Naive thymus-derived CD8-positive, alpha-beta T cell (primary cell): ENCODE measurements at regions not wholly inside any gene's neighbourhood (a gene's known extent, or its start where the extent isn't known, plus 50 kb on each side); places are given as distances from the start of the nearest gene placed in this dataset.
"Not testable (repeated sequence)": the region's sequence is repeated elsewhere in the genome, so short reads cannot be mapped to it uniquely, and the experiment has no call there.

Experiments
- ATAC-seq, 2 donors: fragments of 150-1000 bp; cut with Tn5 transposase in 1 of 2; sonication (Bioruptor Pico), chemical (Tn5 transposase) in 1 of 2; 1 replicate in 1 of 2; 2 replicates in 1 of 2; pipeline ENCODE4 v1.10.0; 2021; ENCODE audit warnings: mild to moderate bottlenecking in 2 of 2, moderate library complexity in 2 of 2
- POLR2A ChIA-PET: fragments of 350-600 bp; sonication (Branson Sonifier 250); formaldehyde crosslinking; loops from one replicate; lab custom pipeline; 2021; ENCODE audit warnings: antibody characterized with exemption; lab: Charles Lee
- DNase-seq, 10 donors: peaks; one replicate each; pipeline versions ENCODE4 v3.0.0 to v3.0.0-alpha.2; 2020 to 2022
- H3K27ac Mint-ChIP-seq, 10 donors: one replicate each; pipeline ENCODE4 v1.8.0; 2020 to 2022; ENCODE audit warnings: mild to moderate bottlenecking in 10 of 10, mixed read lengths in 10 of 10, moderate library complexity in 4 of 10, inconsistent platforms in 1 of 10
- H3K27me3 Mint-ChIP-seq, 5 donors: one replicate each; pipeline ENCODE4 v1.8.0; 2021 to 2022; ENCODE audit warnings: mixed read lengths in 5 of 5
- H3K36me3 Mint-ChIP-seq, 3 donors: one replicate each; pipeline ENCODE4 v1.8.0; 2020 to 2022; ENCODE audit warnings: mixed read lengths in 3 of 3, mild to moderate bottlenecking in 2 of 3, inconsistent platforms in 1 of 3
- H3K4me1 Mint-ChIP-seq, 4 donors: one replicate each; pipeline ENCODE4 v1.8.0; 2021 to 2022; ENCODE audit warnings: mixed read lengths in 4 of 4
- H3K4me3 Mint-ChIP-seq, 10 donors: one replicate each; pipeline ENCODE4 v1.8.0; 2020 to 2022; ENCODE audit warnings: mild to moderate bottlenecking in 10 of 10, mixed read lengths in 10 of 10, moderate library complexity in 6 of 10, inconsistent platforms in 1 of 10
- H3K9me3 Mint-ChIP-seq, 9 donors: one replicate each; pipeline ENCODE4 v1.8.0; 2020 to 2022; ENCODE audit warnings: mixed read lengths in 9 of 9, mild to moderate bottlenecking in 3 of 9, inconsistent platforms in 1 of 9, moderate library complexity in 1 of 9

DNA sequence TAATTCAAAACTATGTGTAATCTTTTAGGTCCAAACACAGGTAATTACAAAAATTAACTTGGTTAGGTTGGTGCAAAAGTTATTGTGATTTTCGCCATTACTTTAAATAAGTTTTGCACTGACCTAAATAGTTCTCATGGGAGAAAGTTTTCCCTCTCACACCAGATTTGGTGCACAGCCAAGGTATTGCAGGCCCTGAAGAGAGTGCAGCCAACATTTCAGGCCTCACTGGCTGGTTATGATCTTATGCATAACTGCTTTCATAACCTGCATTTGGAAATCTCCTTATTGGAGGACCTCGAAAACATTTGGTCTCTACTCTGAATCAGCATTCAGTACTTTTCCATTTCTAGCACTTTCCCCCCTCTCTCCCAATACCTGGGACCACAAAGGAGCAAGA is 993.1 kb upstream of the MANEA start:
- no peak for ATAC-seq
- Mint-ChIP-seq H3K27ac (no peak overlapping the region), H3K36me3 (no peaks in the 10 kb centered on the region), H3K27me3 (no peaks in the 10 kb centered on the region), H3K4me1 (no peaks in the 10 kb centered on the region), H3K9me3 (peaks cover 0 to 6% (median 0%) of the 10 kb centered on the region in 9 donors), H3K4me3 (no peak overlapping the region)
- POLR2A ChIA-PET = no interaction called here
- no peak for DNase-seq

DNA sequence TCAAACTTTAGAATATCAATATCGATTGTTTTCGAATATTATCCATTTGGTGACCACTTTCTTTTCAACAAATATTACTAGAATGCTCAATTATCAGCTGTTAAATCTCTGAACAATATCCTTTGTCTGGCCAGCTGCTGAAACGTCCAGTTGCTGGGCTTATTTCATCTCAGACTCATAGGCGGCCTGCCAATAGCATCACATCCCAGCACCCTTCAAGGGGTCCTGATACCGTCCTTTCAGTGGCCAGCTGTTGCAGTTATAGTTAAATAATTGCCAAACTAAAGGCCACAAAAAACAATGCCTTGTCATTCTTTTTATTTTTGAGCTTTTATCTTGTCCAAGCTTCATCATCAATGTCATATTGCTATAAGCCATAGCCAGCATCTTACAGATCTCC is 1006.8 kb upstream of the MANEA start:
- ATAC-seq = no peak
- Mint-ChIP-seq H3K4me3 (no peak overlapping the region), H3K4me1 (no peaks in the 10 kb centered on the region), H3K36me3 (no peaks in the 10 kb centered on the region), H3K27ac (no peak overlapping the region), H3K27me3 (no peaks in the 10 kb centered on the region), H3K9me3 (peaks cover 0 to 24% (median 4%) of the 10 kb centered on the region in 9 donors)
- POLR2A ChIA-PET = no interaction called here
- no peak for DNase-seq

DNA sequence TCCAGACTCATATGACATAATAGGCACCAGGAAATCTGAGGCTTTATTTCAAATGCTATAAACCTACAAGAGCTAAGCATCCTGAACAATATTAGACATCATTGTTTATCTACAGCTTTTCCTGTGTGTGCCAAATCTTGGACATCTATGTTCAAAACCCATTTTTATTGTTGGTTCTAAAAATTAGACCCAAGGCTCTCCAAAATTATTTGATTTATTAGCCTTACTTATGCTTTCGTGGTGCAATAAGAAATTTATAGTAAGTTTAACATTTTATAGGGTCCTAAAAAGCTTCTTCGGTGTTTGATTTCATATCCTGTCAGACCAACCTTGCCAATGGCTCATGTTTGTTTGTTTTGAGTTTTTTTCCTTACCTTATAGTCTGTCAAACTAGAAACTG is 1014.5 kb upstream of the MANEA start:
- no peak overlapping the region for H3K27ac Mint-ChIP-seq
- no peak overlapping the region for H3K4me3 Mint-ChIP-seq
- no peak for ATAC-seq
- DNase-seq = no peak
- no peaks in the 10 kb centered on the region for H3K27me3 Mint-ChIP-seq
- no peaks in the 10 kb centered on the region for H3K36me3 Mint-ChIP-seq
- no peaks in the 10 kb centered on the region for H3K4me1 Mint-ChIP-seq
- H3K9me3 Mint-ChIP-seq = peaks cover 4 to 39% (median 7%) of the 10 kb centered on the region in 9 donors
- POLR2A ChIA-PET = no interaction called here

DNA sequence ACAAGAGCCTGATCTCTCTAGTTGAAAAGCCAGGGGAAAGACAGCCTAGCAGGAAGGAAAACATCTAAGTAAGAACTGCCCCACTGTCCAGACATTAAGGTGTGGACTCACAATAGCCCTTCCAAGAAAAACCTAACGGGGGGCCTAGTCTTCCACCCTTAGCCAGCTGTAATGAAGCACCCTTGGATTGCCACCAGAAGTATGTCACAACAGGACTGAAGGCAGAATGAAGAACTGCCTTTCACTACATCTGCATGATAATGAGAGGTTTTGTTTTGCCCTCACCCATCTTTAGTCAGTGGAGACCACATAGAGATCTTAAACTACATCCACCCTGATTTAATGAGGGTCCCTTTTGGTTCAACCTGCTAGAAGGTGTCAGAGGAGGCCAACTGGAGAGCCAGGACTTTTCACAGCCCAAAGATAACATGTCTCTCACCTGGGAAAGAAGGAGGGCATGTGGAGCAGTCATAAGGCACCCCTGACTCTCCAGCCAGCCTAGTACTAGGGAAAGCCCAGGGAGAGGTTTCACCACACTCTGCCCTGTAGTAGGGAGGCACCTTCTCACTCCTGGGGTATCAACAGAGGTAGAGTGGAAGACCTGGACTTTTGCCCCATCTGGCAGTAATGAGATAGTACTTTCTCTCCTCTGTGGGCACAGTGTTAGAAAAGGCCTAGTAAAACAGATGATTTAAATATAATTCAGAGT is 1017.4 kb upstream of the MANEA start:
- H3K27me3 Mint-ChIP-seq = peaks cover 0 to 6% (median 0%) of the 10 kb centered on the region in 5 donors
- no peak overlapping the region for H3K27ac Mint-ChIP-seq
- H3K9me3 Mint-ChIP-seq = peaks cover 4 to 47% (median 10%) of the 10 kb centered on the region in 9 donors
- H3K4me1 Mint-ChIP-seq = no peaks in the 10 kb centered on the region
- H3K36me3 Mint-ChIP-seq = no peaks in the 10 kb centered on the region
- no peak overlapping the region for H3K4me3 Mint-ChIP-seq
- DNase-seq (no peak), ATAC-seq (no peak)
- POLR2A ChIA-PET = no interaction called here

DNA sequence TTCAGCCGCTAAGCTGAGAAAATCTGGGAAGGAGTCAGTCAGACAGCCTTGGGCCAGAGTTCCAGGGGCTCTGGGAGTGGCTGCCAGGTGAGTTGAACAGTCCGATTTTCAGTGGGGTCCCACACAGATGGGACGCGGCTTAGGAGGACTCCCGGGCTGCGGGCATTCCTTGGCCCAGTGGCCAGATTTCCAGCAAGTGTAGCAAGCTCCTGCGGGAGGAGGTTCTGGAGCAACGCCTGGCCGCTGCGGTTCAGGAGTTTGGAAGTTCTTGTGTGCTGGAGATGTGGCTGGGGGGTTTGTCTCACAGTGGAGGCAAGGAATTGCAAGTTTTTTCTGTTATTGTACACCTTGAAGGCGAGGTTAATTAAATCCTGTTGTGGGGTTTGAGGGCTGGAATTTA is 1020.1 kb upstream of the MANEA start:
- POLR2A ChIA-PET, DNase-seq, H3K36me3 Mint-ChIP-seq, H3K27me3 Mint-ChIP-seq, ATAC-seq, H3K4me1 Mint-ChIP-seq, H3K27ac Mint-ChIP-seq, H3K4me3 Mint-ChIP-seq: not testable (repeated sequence)
- H3K9me3 Mint-ChIP-seq = peaks cover 4 to 40% (median 10%) of the 10 kb centered on the region in 9 donors

DNA sequence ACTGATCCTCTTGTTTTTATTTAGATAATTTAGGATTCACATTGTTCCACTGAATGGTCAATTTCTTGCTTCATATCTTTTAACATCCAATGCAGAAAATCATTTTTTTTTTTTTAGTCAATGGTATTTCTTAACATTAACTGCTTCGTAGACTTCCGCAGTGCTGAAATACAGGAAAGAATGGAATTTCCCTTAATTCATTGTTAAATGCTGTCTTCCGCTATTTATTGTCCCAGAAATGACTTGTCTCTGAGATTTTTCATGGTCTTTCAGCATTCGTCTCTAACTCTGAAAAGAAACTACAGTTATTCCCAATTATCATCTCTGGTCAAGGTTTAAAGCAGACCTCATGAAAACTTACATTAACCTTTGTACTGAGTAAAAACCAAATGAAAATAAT is 1029.1 kb upstream of the MANEA start:
- ATAC-seq (no peak), DNase-seq (no peak)
- H3K27me3 Mint-ChIP-seq = no peaks in the 10 kb centered on the region
- no peak overlapping the region for H3K27ac Mint-ChIP-seq
- POLR2A ChIA-PET = no interaction called here
- no peaks in the 10 kb centered on the region for H3K36me3 Mint-ChIP-seq
- no peak overlapping the region for H3K4me3 Mint-ChIP-seq
- H3K4me1 Mint-ChIP-seq = no peaks in the 10 kb centered on the region
- peaks cover 0 to 2% (median 0%) of the 10 kb centered on the region in 9 donors for H3K9me3 Mint-ChIP-seq

DNA sequence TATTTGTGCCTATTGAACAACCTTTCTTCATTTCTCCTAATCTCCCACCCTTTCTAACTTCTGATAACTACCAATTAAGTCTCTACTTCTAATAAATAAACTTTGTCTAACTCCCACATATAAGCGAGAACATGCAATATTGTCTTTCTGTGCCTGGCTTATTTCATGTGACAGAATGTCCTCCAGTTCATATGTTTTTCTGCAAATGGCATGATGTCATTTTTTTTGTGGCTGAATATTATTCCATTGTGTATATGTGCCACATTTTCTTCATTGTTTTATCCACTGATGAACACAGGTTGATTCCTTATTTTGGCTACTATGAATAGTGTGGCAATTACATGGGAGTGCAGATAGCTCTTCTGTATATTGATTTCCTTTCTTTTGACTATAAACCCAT is 1041.5 kb upstream of the MANEA start:
- H3K9me3 Mint-ChIP-seq = peaks cover 6 to 25% (median 9%) of the 10 kb centered on the region in 9 donors
- H3K27me3 Mint-ChIP-seq = peaks cover 0 to 4% (median 0%) of the 10 kb centered on the region in 5 donors
- peaks cover 0 to 6% (median 0%) of the 10 kb centered on the region in 3 donors for H3K36me3 Mint-ChIP-seq
- DNase-seq (no peak), ATAC-seq (no peak)
- no peak overlapping the region for H3K27ac Mint-ChIP-seq
- POLR2A ChIA-PET = no interaction called here
- H3K4me3 Mint-ChIP-seq = no peak overlapping the region
- no peaks in the 10 kb centered on the region for H3K4me1 Mint-ChIP-seq

DNA sequence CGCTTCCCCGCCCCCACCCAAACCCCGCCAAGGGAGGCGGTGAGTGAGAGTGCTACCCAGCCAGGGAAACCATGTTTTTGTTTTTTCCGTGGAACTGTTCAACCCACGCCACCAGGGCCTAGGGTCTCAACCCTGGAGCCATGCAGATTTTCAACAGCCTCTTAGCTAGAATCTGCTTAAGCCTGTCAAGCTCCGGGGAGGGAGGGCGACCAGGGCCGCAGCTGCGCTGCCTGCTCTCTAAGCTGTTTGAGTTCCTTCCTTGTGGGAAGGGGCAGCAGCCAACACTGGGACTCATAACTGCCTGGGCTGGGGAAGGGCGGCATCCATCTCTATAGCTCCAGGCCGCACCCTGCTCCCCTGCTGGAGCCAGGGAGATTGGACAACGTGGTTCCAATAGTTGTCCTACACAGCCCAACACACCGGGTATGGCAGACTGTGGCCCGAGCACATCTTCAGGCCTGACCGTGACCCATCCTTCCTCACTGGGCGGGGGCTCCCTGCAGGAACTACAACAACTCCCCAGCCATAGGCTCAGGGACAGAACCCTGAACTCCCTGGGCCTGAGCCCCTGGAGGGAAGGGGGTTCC is 1065.7 kb upstream of the MANEA start:
- POLR2A ChIA-PET = no interaction called here
- peaks cover 0 to 7% (median 0%) of the 10 kb centered on the region in 9 donors for H3K9me3 Mint-ChIP-seq
- H3K4me3 Mint-ChIP-seq = no peak overlapping the region
- H3K27ac Mint-ChIP-seq = no peak overlapping the region
- no peaks in the 10 kb centered on the region for H3K36me3 Mint-ChIP-seq
- H3K4me1 Mint-ChIP-seq = no peaks in the 10 kb centered on the region
- DNase-seq = no peak
- ATAC-seq = no peak
- H3K27me3 Mint-ChIP-seq = no peaks in the 10 kb centered on the region

DNA sequence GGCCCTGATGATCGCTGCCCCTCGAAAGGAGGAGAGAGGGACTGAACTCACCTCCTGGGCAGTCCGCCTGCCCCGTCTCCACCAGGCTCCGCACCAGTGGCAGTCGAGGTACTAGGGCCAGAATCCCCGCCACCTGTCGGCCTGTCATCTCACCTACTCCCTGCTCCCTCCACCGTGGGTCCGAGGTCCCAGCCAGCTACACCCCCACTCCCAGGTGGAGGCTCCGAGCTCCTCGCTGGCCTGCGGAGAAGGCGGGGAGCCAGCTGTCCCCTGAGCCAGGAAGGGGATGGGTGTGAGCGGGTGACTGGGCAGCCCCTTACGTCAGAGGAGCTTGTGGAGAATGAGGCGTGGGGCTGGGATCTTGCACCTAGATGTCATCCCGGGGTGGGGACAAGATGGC is 1066.5 kb upstream of the MANEA start:
- no peak for ATAC-seq
- DNase-seq = no peak
- Mint-ChIP-seq H3K4me1 (no peaks in the 10 kb centered on the region), H3K36me3 (no peaks in the 10 kb centered on the region), H3K9me3 (peaks cover 0 to 7% (median 0%) of the 10 kb centered on the region in 9 donors), H3K4me3 (no peak overlapping the region), H3K27ac (no peak overlapping the region), H3K27me3 (no peaks in the 10 kb centered on the region)
- POLR2A ChIA-PET = no interaction called here

DNA sequence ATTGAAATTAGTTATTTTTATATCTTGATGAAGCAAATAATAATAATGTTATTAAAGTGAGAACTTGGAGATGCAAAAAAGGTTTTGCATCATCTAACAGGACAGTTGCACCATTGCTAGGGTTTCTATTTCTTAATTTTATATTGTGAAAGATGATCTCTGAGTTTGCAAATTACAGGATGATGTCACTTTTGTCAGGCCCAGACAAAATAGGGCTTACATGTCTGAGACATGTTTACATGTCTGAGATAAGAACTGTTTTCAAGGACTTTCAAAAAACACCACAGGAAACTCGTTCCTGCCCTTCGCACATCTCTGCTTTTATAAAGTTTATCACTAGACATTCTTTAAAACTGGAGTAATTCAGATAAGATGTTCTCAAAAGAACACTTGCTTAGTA is 1075.8 kb upstream of the MANEA start:
- POLR2A ChIA-PET = no interaction called here
- H3K36me3 Mint-ChIP-seq = no peaks in the 10 kb centered on the region
- H3K4me3 Mint-ChIP-seq = no peak overlapping the region
- no peaks in the 10 kb centered on the region for H3K27me3 Mint-ChIP-seq
- no peak for DNase-seq
- no peak overlapping the region for H3K27ac Mint-ChIP-seq
- H3K9me3 Mint-ChIP-seq = peaks cover 0 to 4% (median 0%) of the 10 kb centered on the region in 9 donors
- ATAC-seq = no peak
- H3K4me1 Mint-ChIP-seq = no peaks in the 10 kb centered on the region

DNA sequence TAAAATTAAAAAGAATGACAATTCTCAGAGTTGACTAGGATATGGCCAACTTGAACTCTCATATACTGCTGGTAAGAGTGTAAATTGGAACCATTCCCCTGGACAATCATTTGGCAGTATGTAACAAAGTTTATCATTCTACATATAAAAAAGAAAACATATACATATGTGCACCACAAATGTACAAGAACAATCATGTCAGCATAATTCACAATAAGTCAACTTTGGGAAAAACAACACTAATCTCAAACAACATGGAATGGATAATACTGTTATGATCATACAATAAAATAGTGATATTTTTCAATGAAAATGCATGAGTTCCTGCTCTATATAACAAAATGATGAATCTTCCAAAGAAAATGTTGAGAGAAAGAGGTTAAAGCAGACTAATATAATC is 1078.7 kb upstream of the EPHA7 start:
- Mint-ChIP-seq H3K4me1 (no peaks in the 10 kb centered on the region), H3K36me3 (no peaks in the 10 kb centered on the region), H3K27ac (no peak overlapping the region), H3K4me3 (no peak overlapping the region), H3K9me3 (peaks cover 0 to 10% (median 0%) of the 10 kb centered on the region in 9 donors), H3K27me3 (no peaks in the 10 kb centered on the region)
- POLR2A ChIA-PET = no interaction called here
- ATAC-seq (no peak), DNase-seq (no peak)

DNA sequence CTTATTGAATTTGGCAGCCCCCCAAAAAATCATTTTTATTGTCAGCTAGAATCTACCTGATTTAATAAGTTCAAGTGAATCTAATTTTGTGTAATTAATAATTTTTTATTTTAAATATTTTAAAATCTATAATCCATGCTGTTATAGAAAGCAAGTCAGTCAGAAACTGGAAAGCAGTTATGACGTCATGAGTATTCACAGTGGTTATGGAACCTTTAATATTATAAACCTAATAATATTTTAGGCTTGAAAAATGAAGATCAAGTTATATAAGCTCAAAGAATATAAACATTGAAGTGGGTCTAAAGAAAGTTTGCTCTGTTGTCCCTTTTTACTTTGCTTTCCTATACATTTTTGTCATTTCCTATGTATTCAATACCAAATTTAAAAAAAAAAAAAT is 1075.1 kb upstream of the EPHA7 start:
- peaks cover 0 to 11% (median 3%) of the 10 kb centered on the region in 9 donors for H3K9me3 Mint-ChIP-seq
- H3K4me1 Mint-ChIP-seq = no peaks in the 10 kb centered on the region
- H3K27ac Mint-ChIP-seq = no peak overlapping the region

DNA sequence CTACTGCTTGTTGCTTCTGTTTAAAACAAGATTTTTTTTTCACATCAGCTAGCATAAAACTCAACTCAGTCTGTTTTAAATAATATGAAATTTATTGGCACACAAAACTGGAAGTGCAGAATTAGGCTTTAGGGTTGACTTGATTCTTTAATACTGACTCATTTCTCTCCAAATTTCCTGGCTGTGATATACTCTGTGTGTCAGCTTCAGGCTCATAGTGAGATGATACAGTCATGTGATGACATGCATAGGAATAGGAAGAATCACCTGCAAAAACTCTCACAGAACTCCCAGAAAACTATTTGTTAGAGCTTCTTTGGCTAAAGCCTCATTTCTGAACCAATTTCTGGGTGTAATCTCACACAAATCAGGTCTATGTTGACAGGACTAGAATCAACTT is 1068.0 kb upstream of the EPHA7 start:
- no peak overlapping the region for H3K27ac Mint-ChIP-seq
- ATAC-seq (no peak), DNase-seq (no peak)
- H3K27me3 Mint-ChIP-seq = no peaks in the 10 kb centered on the region
- H3K4me3 Mint-ChIP-seq = no peak overlapping the region
- H3K36me3 Mint-ChIP-seq = no peaks in the 10 kb centered on the region
- peaks cover 0 to 5% (median 0%) of the 10 kb centered on the region in 9 donors for H3K9me3 Mint-ChIP-seq
- POLR2A ChIA-PET = no interaction called here
- no peaks in the 10 kb centered on the region for H3K4me1 Mint-ChIP-seq

More for the DNA sequence above, 1075.1 kb upstream of the EPHA7 start:
- POLR2A ChIA-PET = no interaction called here
- Mint-ChIP-seq H3K36me3 (no peaks in the 10 kb centered on the region), H3K27me3 (no peaks in the 10 kb centered on the region), H3K4me3 (no peak overlapping the region)
- DNase-seq (no peak), ATAC-seq (no peak)
